Effector CD4-positive, alpha-beta T cell (primary cell): ENCODE measurements at regions not wholly inside any gene's neighbourhood (a gene's known extent, or its start where the extent isn't known, plus 50 kb on each side); places are given as distances from the start of the nearest gene placed in this dataset.
"Not testable (repeated sequence)": the region's sequence is repeated elsewhere in the genome, so short reads cannot be mapped to it uniquely, and the experiment has no call there.

Experiments used
- DNase-seq: peaks from one replicate; pipeline ENCODE4 v3.0.0-alpha.2; 2020

GRCh38 chr2:8424997-8425900 lies 256.6 kb upstream of the ID2 start:
- no peak for DNase-seq

- no peak for DNase-seq
Observed at GRCh38 chr2:8426550-8426949, 255.3 kb upstream of the ID2 start.

- DNase-seq, result no peak
Observed at GRCh38 chr2:8427211-8427610, 254.6 kb upstream of the ID2 start.

GRCh38 chr2:8430628-8431027 lies 251.2 kb upstream of the ID2 start:
- DNase-seq, result no peak

GRCh38 chr2:8431446-8432125 lies 250.3 kb upstream of the ID2 start:
- no peak for DNase-seq

- DNase-seq, result no peak
Observed at GRCh38 chr2:8432706-8433336, 249.0 kb upstream of the ID2 start.

GRCh38 chr2:8433390-8433789 lies 248.5 kb upstream of the ID2 start:
- no peak for DNase-seq

- no peak for DNase-seq
Observed at GRCh38 chr2:8435608-8436007, 246.2 kb upstream of the ID2 start.

- DNase-seq, result no peak
Observed at GRCh38 chr2:8436585-8436984, 245.3 kb upstream of the ID2 start.

- DNase-seq, result no peak
Observed at GRCh38 chr2:8437228-8437948, 244.5 kb upstream of the ID2 start.

- DNase-seq, result no peak
Observed at GRCh38 chr2:8437949-8438400, 243.9 kb upstream of the ID2 start.

- no peak for DNase-seq
Observed at GRCh38 chr2:8438476-8438875, 243.4 kb upstream of the ID2 start.

- no peak for DNase-seq
Observed at GRCh38 chr2:8438996-8439395, 242.9 kb upstream of the ID2 start.

- no peak for DNase-seq
Observed at GRCh38 chr2:8440029-8440778, 241.7 kb upstream of the ID2 start.

- DNase-seq, result no peak
Observed at GRCh38 chr2:8441371-8441770, 240.5 kb upstream of the ID2 start.

- DNase-seq, result no peak
Observed at GRCh38 chr2:8441986-8442385, 239.9 kb upstream of the ID2 start.

- DNase-seq, result no peak
Observed at GRCh38 chr2:8442833-8443486, 238.9 kb upstream of the ID2 start.

GRCh38 chr2:8445580-8445979 lies 236.3 kb upstream of the ID2 start:
- DNase-seq, result no peak

- DNase-seq, result not testable (repeated sequence)
Observed at GRCh38 chr2:8446751-8447150, 235.1 kb upstream of the ID2 start.

GRCh38 chr2:8447610-8448221 lies 234.1 kb upstream of the ID2 start:
- no peak for DNase-seq
